Hematopoietic multipotent progenitor cell (in vitro differentiated cells): ENCODE measurements at regions not wholly inside any gene's neighbourhood (a gene's known extent, or its start where the extent isn't known, plus 50 kb on each side); places are given as distances from the start of the nearest gene placed in this dataset.
"Not testable (repeated sequence)": the region's sequence is repeated elsewhere in the genome, so short reads cannot be mapped to it uniquely, and the experiment has no call there.

ENCODE experiments used
- DNase-seq, 3 donors: peaks; one replicate each; pipeline ENCODE4 v3.0.0-alpha.2; 2011 to 2015; ENCODE audit warnings: low read depth in 2 of 3, low spot score in 2 of 3

GRCh38 chr9:95391271-95391670, 73.8 kb upstream of the FANCC start:
- DNase-seq, result not testable (repeated sequence)

DNA sequence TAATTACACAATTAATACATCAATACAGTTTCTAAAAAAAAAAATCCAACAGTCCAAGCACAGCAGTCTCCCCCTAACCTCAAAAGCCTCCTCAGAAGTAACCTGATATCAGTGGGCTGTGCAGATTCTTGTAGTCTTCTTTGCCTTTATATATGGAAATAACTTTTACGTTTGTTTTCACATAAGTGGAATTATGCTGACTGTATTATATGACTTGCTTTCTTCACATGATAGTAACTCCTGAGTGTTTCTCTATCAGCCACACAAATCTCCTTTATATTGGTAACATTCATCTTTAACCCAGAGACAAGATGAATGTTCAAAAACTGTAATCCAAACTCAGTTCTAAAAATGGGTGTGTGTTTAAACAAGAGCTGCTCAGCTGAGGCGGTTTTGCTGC, 71.9 kb upstream of the FANCC start:
- DNase-seq, result no peak

DNA sequence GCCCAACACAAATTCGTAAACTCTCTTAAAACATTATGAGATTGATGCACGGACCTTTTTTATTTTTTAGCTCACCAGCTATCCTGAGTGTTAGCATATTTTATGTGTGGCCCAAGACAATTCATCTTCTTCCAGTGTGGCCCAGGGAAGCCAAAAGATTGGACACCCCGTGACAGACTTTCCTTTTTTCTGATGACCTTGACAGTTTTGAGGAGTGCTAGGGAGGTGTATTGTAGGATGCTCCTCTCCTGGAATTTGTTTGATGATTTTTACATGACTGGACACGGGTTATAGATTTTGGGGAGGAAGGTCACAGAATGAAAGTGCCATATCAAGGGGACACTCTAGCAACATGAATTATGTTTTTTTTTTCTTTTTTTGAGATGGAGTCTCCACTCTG, 69.3 kb upstream of the FANCC start:
- DNase-seq, result no peak

GRCh38 chr9:95385521-95385920, 68.0 kb upstream of the FANCC start:
- no peak for DNase-seq

- no peak for DNase-seq
Measured at GRCh38 chr9:95383845-95384244, 66.3 kb upstream of the FANCC start.

DNA sequence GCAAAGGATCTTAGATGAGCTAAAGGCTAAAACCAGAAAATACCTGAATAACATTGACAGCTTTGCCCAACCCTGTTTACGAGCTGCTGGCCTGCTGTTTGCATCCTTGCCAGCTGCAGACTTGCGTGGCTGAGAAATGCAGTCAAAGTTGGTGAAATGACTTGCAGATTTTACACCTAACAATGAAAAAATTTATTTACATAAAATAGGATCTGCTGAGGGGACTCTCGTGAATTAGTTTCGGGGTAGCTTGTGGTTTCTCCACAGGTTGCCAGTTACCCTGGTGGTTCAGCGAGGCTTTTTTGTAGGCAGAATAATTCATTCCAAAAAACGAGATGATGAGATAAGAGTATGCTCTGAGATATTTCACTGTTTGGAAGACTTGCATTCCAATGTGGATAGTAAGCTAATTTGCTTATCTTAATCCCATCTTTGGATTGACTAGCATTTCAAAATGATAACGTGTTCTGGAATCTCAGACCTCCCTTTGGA, 65.7 kb upstream of the FANCC start:
- DNase-seq, result no peak

GRCh38 chr9:95382433-95382832, 64.9 kb upstream of the FANCC start:
- no peak for DNase-seq

- DNase-seq, result no peak
Measured at GRCh38 chr9:95381221-95381620, 63.7 kb upstream of the FANCC start.

GRCh38 chr9:95379630-95380029, 62.1 kb upstream of the FANCC start:
- peak in 2 of 3 donors; percentile 22 to 53 for DNase-seq

DNA sequence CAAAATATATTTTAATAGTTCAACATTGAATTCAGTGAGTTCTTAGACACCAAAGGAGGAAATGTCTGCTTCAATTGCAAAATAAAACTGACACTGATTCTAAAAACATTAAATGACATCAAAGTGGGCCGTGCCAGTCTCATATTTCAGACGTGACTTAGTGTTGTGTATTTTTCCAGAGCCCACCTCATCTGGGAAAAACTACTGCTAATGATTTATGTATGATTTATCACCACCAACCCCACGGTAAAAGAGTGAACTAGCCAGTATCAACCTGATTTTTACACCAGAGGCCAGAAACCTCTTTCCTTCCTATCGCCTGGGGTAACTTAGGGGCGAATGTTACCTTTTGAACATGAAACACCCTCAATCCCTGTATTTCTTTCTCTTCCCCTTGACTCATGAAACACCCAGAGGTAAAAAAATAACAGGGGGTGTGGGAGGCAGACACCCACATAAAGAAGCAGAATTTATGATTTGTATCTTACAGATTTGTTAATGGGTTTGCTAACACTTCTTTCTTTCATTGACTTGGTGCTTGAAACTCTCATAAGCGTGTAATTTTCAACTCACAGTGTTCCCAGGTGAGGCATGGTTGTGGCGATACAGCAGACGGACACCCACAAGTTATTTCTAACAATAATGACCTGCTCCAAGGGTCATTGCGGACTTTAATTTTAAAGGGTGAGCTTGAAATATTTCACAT, 56.4 kb upstream of the FANCC start:
- DNase-seq, result no peak

- DNase-seq, result no peak
Measured at GRCh38 chr9:95373069-95373681, 55.7 kb upstream of the FANCC start.

- no peak for DNase-seq
Measured at GRCh38 chr9:95370064-95370463, 52.6 kb upstream of the FANCC start.

DNA sequence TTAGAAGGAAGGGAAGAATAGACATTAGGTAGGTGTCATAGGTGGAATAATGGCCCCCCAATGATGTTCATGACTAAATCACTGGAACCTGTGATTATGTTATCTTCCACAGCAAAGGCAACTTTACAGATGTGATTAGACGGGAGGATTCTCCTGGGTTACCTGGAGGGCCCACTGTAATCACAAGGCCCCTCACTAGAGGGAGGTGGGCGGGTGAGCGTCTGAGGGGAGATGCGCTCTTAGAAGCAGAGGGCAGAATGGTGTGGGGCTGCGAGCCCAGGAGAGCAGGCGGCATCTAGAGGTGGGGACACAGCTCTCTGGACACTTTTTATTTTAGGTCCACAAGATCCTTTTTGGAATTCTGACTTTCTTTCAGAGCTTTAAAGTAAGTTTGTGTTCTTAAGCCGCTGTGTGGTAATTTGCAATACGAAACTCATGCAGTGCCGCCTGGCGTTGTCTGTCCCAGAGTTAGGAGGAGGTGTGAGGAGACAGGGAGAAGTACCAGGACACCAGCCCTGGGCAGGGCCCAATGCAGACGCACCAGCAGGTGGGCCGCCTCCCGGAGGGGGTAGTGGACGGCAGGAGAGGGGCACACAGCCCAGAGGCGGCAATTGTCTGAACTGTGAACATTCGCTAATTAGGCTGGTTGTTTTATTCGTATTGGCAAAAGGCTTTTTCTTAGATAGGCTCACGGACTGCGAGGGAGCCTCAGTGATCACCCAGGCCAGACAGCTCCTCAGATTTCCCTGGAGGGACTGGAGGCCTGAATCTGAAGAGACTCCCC, 51.1 kb upstream of the FANCC start:
- no peak for DNase-seq
